GM12865 (cell line): ENCODE measurements at regions not wholly inside any gene's neighbourhood (a gene's known extent, or its start where the extent isn't known, plus 50 kb on each side); places are given as distances from the start of the nearest gene placed in this dataset.
A peak's percentile ranks its signal among the peaks of the same experiment; 100 is the strongest.

Experiments
- DNase-seq: peaks from one replicate; pipeline ENCODE4 v3.0.0; 2010; ENCODE audit warnings: low read depth
- H3K4me3 ChIP-seq: 2 replicates; pipeline ENCODE4 v1.5.1; 2011; ENCODE audit warnings: mild to moderate bottlenecking, low read depth, low read length, control low read depth
- TF ChIP-seq, protein P1 (sequence below): IDR thresholded peaks from 2 replicates; pipeline ENCODE4 v1.5.1; 2011; ENCODE audit warnings: low read length, control low read depth, low read depth, inconsistent platforms; ENCODE audit not compliant: insufficient read depth; ENCODE audit errors: missing control alignments

DNA sequence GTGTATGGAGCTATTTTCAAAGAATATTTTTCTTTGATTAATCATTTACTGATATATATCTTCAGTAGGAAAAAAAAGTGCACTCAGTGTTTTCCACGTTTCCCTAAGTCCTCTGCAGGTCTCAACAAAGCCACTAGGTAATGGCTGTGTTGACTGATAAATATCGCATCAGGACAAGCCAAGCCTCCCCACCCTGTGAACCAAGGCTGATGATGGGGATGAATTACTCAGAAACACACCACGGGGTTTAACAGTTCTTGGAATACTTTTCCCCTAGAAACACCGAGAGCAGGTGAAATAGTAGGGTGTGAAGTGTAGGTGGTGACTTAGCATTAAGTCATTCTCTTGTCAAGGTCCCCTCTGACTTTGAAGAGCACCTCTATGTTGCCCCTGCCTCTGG lies 423.5 kb upstream of the IGFBP3 start:
- no peak for DNase-seq
- TF ChIP-seq, protein P1, sequence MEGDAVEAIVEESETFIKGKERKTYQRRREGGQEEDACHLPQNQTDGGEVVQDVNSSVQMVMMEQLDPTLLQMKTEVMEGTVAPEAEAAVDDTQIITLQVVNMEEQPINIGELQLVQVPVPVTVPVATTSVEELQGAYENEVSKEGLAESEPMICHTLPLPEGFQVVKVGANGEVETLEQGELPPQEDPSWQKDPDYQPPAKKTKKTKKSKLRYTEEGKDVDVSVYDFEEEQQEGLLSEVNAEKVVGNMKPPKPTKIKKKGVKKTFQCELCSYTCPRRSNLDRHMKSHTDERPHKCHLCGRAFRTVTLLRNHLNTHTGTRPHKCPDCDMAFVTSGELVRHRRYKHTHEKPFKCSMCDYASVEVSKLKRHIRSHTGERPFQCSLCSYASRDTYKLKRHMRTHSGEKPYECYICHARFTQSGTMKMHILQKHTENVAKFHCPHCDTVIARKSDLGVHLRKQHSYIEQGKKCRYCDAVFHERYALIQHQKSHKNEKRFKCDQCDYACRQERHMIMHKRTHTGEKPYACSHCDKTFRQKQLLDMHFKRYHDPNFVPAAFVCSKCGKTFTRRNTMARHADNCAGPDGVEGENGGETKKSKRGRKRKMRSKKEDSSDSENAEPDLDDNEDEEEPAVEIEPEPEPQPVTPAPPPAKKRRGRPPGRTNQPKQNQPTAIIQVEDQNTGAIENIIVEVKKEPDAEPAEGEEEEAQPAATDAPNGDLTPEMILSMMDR = no peak
- no peak overlapping the region for H3K4me3 ChIP-seq

DNA sequence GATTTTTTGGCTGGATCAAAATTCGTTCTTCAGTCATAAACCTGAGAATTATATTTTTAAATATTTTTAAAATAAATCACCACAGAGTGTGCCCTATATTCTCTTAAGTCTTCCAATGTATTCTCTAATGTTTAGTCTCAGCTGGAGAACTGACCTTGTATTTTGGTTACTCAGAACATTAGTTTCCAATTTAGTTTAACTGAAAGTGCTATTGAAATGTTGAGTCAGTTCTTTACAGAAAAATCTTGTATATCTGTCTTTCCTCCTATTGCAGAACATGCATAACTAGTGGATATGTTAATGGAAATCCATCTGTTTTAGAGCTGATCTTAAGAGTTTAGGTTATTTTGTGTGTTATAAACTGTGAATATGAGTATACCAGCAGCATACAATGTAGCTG lies 422.7 kb upstream of the IGFBP3 start:
- TF ChIP-seq, protein P1 = no peak
- no peak overlapping the region for H3K4me3 ChIP-seq
- DNase-seq = peak; percentile 10

DNA sequence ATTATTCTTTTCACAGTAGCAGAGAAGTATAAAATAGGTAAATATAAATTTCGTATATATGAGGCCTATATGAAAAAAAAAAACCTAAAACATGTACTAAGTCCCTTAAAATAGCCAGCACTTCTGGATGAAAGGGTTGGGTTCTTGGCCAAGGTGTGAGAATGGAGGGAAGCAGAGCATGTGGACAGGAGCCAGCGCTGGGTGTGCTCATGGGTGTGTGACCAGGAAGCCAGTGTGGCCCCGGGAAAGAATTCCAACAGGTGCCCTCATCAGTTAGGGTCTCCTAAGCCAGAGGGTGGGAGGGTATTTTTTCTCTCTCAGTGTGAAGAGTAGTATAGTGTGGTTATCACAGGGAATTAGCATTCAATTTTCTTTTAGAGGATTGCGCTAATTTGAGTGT lies 401.9 kb upstream of the IGFBP3 start:
- no peak overlapping the region for H3K4me3 ChIP-seq
- DNase-seq = no peak
- TF ChIP-seq, protein P1 = no peak

DNA sequence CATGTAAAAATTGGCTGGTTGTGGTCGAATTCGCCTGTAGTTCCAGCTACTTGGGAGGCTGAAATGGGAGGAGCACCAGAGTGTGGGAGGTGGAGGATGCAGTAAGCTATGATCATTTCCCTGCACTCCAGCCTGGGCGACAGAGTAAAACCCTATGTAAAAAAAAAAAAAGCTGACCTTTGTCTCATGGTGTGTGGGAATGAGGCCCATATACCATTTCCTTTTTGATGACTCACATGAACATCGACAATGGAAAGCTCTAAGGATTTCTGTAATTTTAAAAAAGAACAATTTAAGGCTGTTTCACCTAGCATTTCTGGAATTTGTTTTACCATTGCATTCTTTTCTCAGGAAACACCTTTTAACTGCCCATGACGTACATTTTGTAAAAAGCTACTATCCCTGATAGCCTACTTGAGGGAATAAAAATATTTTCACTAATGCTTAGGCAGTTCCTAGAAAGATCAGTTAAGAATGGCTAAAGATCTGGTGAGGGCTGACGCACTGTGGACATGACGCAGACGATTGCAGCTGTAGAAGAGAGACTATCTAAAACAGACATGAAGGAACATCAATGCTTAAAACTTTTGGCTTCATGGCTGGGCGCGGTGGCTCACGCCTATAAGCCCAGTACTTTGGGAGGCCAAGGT lies 400.6 kb upstream of the IGFBP3 start:
- no peak overlapping the region for H3K4me3 ChIP-seq
- TF ChIP-seq, protein P1 = no peak
- no peak for DNase-seq

DNA sequence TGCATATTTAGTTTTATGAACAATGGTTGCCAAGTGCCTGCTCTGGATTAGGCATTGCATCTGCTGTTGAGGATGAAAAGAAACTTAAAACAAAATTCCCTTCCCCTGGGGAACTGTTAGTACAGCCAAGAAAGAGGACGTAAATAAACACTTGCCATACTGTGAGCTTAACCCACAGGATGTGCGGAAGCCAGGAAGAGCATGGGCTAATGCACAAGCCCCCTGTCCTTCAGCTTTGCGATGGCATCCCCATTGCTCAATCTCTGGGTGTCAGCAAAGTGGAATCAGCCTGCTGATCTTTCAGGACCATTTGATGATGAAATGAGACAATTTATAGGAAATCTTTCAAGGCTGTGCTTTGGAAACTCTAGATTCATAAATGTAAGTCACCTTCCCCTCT lies 399.9 kb upstream of the IGFBP3 start:
- no peak for DNase-seq
- no peak overlapping the region for H3K4me3 ChIP-seq
- TF ChIP-seq, protein P1 = no peak

DNA sequence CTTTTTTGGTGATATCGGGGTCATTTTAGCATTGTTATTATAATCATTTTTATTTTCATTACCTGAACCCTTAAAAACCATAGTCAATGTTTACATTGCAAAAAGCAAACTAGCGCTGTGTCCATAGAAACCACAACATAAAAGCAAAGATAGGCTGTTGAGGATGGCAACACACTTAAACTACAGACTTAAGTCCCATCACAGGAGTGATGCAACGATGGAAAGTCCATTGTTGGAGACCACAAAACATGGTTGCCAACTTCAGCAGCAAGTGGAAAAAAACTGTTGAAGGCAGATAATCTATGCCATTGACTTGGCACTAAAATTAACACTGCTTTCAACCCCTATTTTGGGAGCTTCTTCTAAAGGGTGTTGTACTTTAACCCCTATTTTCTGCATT lies 398.8 kb upstream of the IGFBP3 start:
- TF ChIP-seq, protein P1 = no peak
- DNase-seq = no peak
- no peak overlapping the region for H3K4me3 ChIP-seq

DNA sequence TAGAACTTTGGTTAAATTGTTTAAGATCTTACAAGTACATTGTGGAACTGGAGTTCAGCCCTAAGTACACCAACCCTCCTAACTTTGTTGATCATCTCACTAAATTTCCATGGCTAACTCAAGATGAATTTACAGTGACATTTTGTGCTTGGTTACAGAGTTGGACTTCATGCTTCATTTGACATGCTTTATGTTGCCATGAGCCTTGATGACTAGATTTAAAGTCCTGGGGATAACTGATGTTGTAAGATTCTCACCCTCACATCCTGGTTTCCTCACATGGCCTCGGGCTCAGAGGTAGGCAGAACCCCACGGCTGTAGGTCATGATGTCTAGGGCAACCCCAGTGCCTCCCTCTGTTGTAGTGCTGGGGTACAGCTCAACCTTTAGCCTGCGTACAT lies 397.2 kb upstream of the IGFBP3 start:
- TF ChIP-seq, protein P1 = no peak
- no peak overlapping the region for H3K4me3 ChIP-seq
- no peak for DNase-seq
